ENCODE measurements at regions not wholly inside any gene's neighbourhood (a gene's known extent, or its start where the extent isn't known, plus 50 kb on each side); places are given as distances from the start of the nearest gene placed in this dataset.

GRCh38 chr13:37225414-37226070 is 120.1 kb upstream of the CSNK1A1L start:
- no peak for TF ChIP-seq CTCF (IDR thresholded peaks at IDR 0.05)
- no peaks in the 10 kb centered on the region for H3K9me3 ChIP-seq
- no peaks in the 10 kb centered on the region for H3K27me3 ChIP-seq
- no peak overlapping the region for H3K4me3 ChIP-seq (ENCODE audit: low read depth in 1 of 2, low read length in 1 of 2)
- H3K4me1 ChIP-seq (ENCODE audit: control insufficient read depth in 1 of 2, insufficient read depth in 1 of 2, low read depth in 1 of 2, low read length in 1 of 2), result no peaks in the 10 kb centered on the region
- no peak overlapping the region for H3K27ac ChIP-seq
- H3K36me3 ChIP-seq, result no peaks in the 10 kb centered on the region

GRCh38 chr13:37216331-37216730 is 110.9 kb upstream of the CSNK1A1L start:
- no peaks in the 10 kb centered on the region for H3K36me3 ChIP-seq
- no peak overlapping the region for H3K4me3 ChIP-seq (ENCODE audit: low read depth in 1 of 2, low read length in 1 of 2)
- TF ChIP-seq CTCF (IDR thresholded peaks at IDR 0.05), result no peak
- no peak overlapping the region for H3K27ac ChIP-seq
- H3K9me3 ChIP-seq, result no peaks in the 10 kb centered on the region
- H3K27me3 ChIP-seq, result no peaks in the 10 kb centered on the region
- no peaks in the 10 kb centered on the region for H3K4me1 ChIP-seq (ENCODE audit: control insufficient read depth in 1 of 2, insufficient read depth in 1 of 2, low read depth in 1 of 2, low read length in 1 of 2)

DNA sequence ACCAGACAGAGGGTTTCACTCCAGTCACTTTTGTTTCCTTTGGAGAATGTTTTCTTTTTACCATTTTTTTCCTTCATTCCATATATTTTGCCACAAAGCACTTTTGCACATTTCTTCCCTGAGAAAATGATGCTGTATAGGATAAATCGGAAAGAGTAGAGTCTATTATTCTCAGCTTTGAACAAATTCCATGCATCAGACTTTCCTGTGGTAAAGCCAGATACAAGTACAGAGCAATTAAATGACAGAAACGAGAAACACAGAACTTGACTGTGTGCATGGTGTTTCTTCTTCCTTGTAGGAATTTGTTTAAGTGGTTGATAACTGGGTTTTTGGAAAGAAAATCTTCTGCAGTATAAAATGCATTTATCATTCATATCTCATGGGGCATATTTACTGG is 107.4 kb upstream of the CSNK1A1L start:
- H3K27me3 ChIP-seq, result no peaks in the 10 kb centered on the region
- H3K9me3 ChIP-seq, result no peaks in the 10 kb centered on the region
- TF ChIP-seq CTCF (IDR thresholded peaks at IDR 0.05), result no peak
- H3K27ac ChIP-seq, result no peak overlapping the region
- no peaks in the 10 kb centered on the region for H3K4me1 ChIP-seq (ENCODE audit: control insufficient read depth in 1 of 2, insufficient read depth in 1 of 2, low read depth in 1 of 2, low read length in 1 of 2)
- H3K36me3 ChIP-seq, result no peaks in the 10 kb centered on the region
- H3K4me3 ChIP-seq (ENCODE audit: low read depth in 1 of 2, low read length in 1 of 2), result no peak overlapping the region

DNA sequence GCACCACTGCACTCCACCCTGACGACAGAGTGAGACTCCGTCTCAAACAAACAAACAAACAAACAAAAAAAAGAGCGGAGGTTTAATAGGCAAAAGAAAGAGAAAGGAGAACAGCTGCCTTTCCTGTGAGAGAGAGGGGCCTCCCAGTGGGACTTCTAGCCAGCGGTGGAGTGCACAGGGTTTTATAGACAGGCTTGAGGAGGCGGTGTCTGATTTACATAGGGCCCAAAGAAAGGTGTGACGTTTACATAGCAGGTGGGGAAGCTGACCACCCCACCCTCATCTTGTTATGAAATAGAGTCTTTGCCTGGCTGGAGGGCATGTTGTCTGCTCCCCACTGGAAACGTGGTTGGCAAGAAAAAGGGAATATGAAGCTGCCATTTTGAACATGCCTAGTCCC is 106.0 kb upstream of the CSNK1A1L start:
- TF ChIP-seq CTCF (IDR thresholded peaks at IDR 0.05), result no peak
- Histone ChIP-seq H3K9me3 (no peaks in the 10 kb centered on the region), H3K27ac (no peak overlapping the region), H3K36me3 (no peaks in the 10 kb centered on the region), H3K27me3 (no peaks in the 10 kb centered on the region), H3K4me3 (ENCODE audit: low read depth in 1 of 2, low read length in 1 of 2) (no peak overlapping the region), H3K4me1 (ENCODE audit: control insufficient read depth in 1 of 2, insufficient read depth in 1 of 2, low read depth in 1 of 2, low read length in 1 of 2) (no peaks in the 10 kb centered on the region)

DNA sequence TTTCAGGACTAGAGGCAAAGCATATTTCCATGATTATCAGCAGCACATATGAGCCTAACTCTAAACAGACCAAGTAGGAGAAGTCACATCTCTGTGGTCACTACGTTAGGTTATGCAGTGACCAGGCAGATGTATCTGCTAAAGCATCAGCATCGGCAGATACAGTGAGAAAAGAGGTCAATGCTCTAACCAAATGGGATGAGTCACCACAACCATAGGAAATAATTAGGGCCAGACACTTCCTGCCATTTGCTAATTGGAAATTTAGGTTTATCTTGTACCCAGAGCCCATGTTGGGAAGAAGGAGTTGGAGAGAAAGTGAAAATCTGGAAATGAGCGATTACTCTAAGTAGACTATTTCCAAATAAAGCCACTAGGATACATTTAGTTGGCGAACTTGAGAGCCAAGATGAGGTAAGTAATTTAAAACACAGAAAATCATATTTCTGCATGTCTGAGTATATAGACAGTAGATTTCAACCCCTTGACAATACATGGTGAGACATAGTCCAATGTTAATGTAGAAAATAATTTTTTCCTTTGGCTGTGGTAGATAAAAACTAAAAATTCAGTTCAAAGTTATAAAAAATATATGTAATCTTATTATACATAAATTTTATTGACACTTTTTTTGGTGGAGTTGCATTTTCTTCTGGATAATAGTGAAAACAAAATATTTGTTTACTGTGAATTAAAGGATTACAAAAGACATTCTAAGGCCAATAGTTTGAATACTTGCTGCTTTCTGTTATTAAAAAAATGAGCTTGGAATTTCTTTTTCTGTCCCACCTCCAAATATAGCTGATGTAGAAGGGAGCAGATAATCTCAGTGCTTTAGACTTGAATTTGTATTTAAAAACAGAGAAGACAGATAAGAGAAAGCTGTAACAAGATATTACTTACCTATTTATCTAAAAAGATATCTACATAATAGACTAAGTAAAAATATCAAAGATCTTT is 104.4 kb upstream of the CSNK1A1L start:
- Histone ChIP-seq H3K4me1 (ENCODE audit: control insufficient read depth in 1 of 2, insufficient read depth in 1 of 2, low read depth in 1 of 2, low read length in 1 of 2) (no peaks in the 10 kb centered on the region), H3K9me3 (no peaks in the 10 kb centered on the region), H3K36me3 (no peaks in the 10 kb centered on the region), H3K27ac (no peak overlapping the region), H3K27me3 (no peaks in the 10 kb centered on the region), H3K4me3 (ENCODE audit: low read depth in 1 of 2, low read length in 1 of 2) (no peak overlapping the region)
- no peak for TF ChIP-seq CTCF (IDR thresholded peaks at IDR 0.05)
